K562 (cell line): ENCODE measurements at regions not wholly inside any gene's neighbourhood (a gene's known extent, or its start where the extent isn't known, plus 50 kb on each side); places are given as distances from the start of the nearest gene placed in this dataset.

Source experiments
- ATAC-seq: fragments of 200-7000 bp; cut with Tn5 transposase; 3 replicates; pipeline ENCODE4 v1.9.1; 2020; ENCODE audit warnings: moderate library complexity
- BruUV-seq: library from RNA; stranded (reverse); fragments of 400-500 nt; replicated peaks from 2 replicates; lab custom pipeline; 2021; lab: Mats Ljungman, UMichigan
- CTCF ChIA-PET: fragments of 300-600 bp; formaldehyde crosslinking; extraction: SDS; loops from one replicate; lab custom pipeline; 2021; ENCODE audit warnings: low intra/inter-chr PET ratio; lab: Yijun Ruan, JAX
- POLR2A ChIA-PET: fragments of 300-600, 350-650 bp; sonication (Branson Sonifier 250); formaldehyde crosslinking; extraction: SDS; loops from one replicate; lab custom pipeline; 2021; ENCODE audit warnings: antibody characterized with exemption, inconsistent platforms; lab: Yijun Ruan, JAX
- DNase-seq, 4 experiments: peaks; one replicate each; pipeline versions ENCODE4 v3.0.0 to v3.0.0-alpha.2; 2011 to 2018; ENCODE audit warnings: low spot score in 3 of 4, mixed read lengths in 3 of 4; ENCODE audit errors: extremely low read depth in 1 of 4
- FAIRE-seq: peaks from 2 replicates; lab custom pipeline; 2011; peaks lifted over from hg19 to GRCh38; lab: Jason Lieb, UNC
- H2AFZ ChIP-seq: 2 replicates; pipeline ENCODE4 v1.6.0; 2011; ENCODE audit warnings: low read depth, low read length, control low read depth, inconsistent platforms
- H3K27ac ChIP-seq: fragments of 200-600 bp; 3 replicates; pipeline ENCODE4 v1.8.0; 2011; ENCODE audit warnings: low read depth, mild to moderate bottlenecking, control low read depth, inconsistent platforms, low read length, moderate library complexity, mixed read lengths; ENCODE audit errors: extremely low read depth
- H3K27me3 ChIP-seq, 2 experiments: fragments of 300-600 bp in 1 of 2; 2 replicates in 1 of 2; 3 replicates in 1 of 2; pipeline versions ENCODE4 v1.6.0 to v1.8.0; 2011; ENCODE audit warnings: inconsistent platforms in 2 of 2, low read length in 2 of 2, mild to moderate bottlenecking in 1 of 2, mixed read lengths in 1 of 2, moderate library complexity in 1 of 2; ENCODE audit not compliant: control insufficient read depth in 2 of 2, insufficient read depth in 2 of 2
- H3K36me3 ChIP-seq: fragments of 300-600 bp; 3 replicates; pipeline ENCODE4 v1.8.0; 2011; ENCODE audit warnings: mild to moderate bottlenecking, low read length, inconsistent platforms; ENCODE audit not compliant: control insufficient read depth, insufficient read depth
- H3K4me1 ChIP-seq, 2 experiments: fragments of 200-600 bp in 1 of 2; replicated peaks in 1 of 2; 2 replicates in 1 of 2; 3 replicates in 1 of 2; pipeline versions ENCODE4 v1.5.1 to v1.8.0; 2011; ENCODE audit warnings: inconsistent platforms in 2 of 2, low read length in 2 of 2, mild to moderate bottlenecking in 1 of 2, mixed read lengths in 1 of 2, moderate library complexity in 1 of 2; ENCODE audit not compliant: control insufficient read depth in 2 of 2, insufficient read depth in 2 of 2
- H3K4me2 ChIP-seq: 2 replicates; pipeline ENCODE4 v1.6.1; 2011; ENCODE audit warnings: low read length, control low read depth, inconsistent platforms, mixed read lengths; ENCODE audit not compliant: insufficient read depth
- H3K4me3 ChIP-seq: fragments of 200-600 bp; sonication (generic), shearing (Covaris generic); 2 replicates; pipeline ENCODE4 v1.5.1; 2016; ENCODE audit warnings: control low read depth, inconsistent platforms
- H3K79me2 ChIP-seq: fragments of 200-600 bp; 3 replicates; pipeline ENCODE4 v1.8.0; 2011; ENCODE audit warnings: low read length, inconsistent platforms; ENCODE audit not compliant: control insufficient read depth, insufficient read depth
- H3K9ac ChIP-seq, 2 experiments: 2 replicates each; pipeline versions ENCODE4 v1.6.0 to v1.6.1; 2011; ENCODE audit warnings: low read depth in 2 of 2, low read length in 2 of 2, control low read depth in 1 of 2, inconsistent platforms in 1 of 2, mild to moderate bottlenecking in 1 of 2, mixed read lengths in 1 of 2; ENCODE audit not compliant: insufficient read depth in 1 of 2
- H3K9me1 ChIP-seq: one replicate; pipeline ENCODE4 v1.6.0; 2011; ENCODE audit warnings: inconsistent platforms, mild to moderate bottlenecking, low read length, moderate library complexity; ENCODE audit not compliant: control insufficient read depth, insufficient read depth
- H3K9me3 ChIP-seq: replicated peaks from 2 replicates; pipeline ENCODE4 v1.5.1; 2011; ENCODE audit warnings: low read depth, low read length, inconsistent platforms; ENCODE audit not compliant: control insufficient read depth, insufficient read depth
- H4K20me1 ChIP-seq: replicated peaks from 2 replicates; pipeline ENCODE4 v1.6.1; 2011; ENCODE audit warnings: low read length, inconsistent platforms, mixed read lengths; ENCODE audit not compliant: control insufficient read depth, insufficient read depth
- E2F3 ChIP-seq: fragments of 250-450 bp; sonication (Bioruptor Pico); IDR thresholded peaks from 2 replicates; pipeline ENCODE4 v1.4.0; 2020; ENCODE audit warnings: mild to moderate bottlenecking
- FOXJ3 ChIP-seq: sonication (generic); formaldehyde crosslinking; IDR thresholded peaks from 2 replicates; pipeline ENCODE4 v1.4.0; 2020; ENCODE audit warnings: mild to moderate bottlenecking, missing genetic modification reagents
- HMGN3 ChIP-seq: IDR thresholded peaks from 2 replicates; pipeline ENCODE4 v1.6.1; 2011; ENCODE audit warnings: borderline replicate concordance, low read depth, mild to moderate bottlenecking, mixed read lengths, low read length; ENCODE audit not compliant: insufficient read length; ENCODE audit errors: extremely low read depth
- OTX1 ChIP-seq: fragments of 450-650 bp; formaldehyde crosslinking; IDR thresholded peaks from 2 replicates; pipeline ENCODE4 v1.4.0; 2022; ENCODE audit warnings: mild to moderate bottlenecking
- PPARD ChIP-seq: fragments of 250-450 bp; sonication (Bioruptor Pico); IDR thresholded peaks from 2 replicates; pipeline ENCODE4 v1.8.0; 2022; ENCODE audit warnings: inconsistent platforms, mild to moderate bottlenecking, moderate library complexity
- RBM17 ChIP-seq: fragments of 200-400 bp; formaldehyde crosslinking; IDR thresholded peaks from 2 replicates; pipeline ENCODE4 v1.6.1; 2017; ENCODE audit warnings: low read depth, mild to moderate bottlenecking, low read length, borderline replicate concordance
- SETDB1 ChIP-seq: IDR thresholded peaks from one replicate; pipeline ENCODE4 v1.6.1; 2012; ENCODE audit warnings: low read length, control low read depth, inconsistent platforms
- TAF7 ChIP-seq: fragments of 450-650 bp; IDR thresholded peaks from 2 replicates; pipeline ENCODE4 v1.6.1; 2016; ENCODE audit warnings: missing genetic modification characterization, missing compliant biosample characterization
- TCF7L2 ChIP-seq: fragments of 150-350 bp; IDR thresholded peaks from 2 replicates; pipeline ENCODE4 v1.6.1; 2016; ENCODE audit warnings: low read depth, mild to moderate bottlenecking, low read length, moderate library complexity
- ZBTB40 ChIP-seq, 2 experiments: fragments of 450-650 bp in 1 of 2; sonication (generic) in 1 of 2; formaldehyde crosslinking in 1 of 2; IDR thresholded peaks; 2 replicates each; pipeline versions ENCODE4 v1.7.1 to v1.9.0; 2016 to 2022; ENCODE audit warnings: inconsistent platforms in 1 of 2, mild to moderate bottlenecking in 1 of 2, missing genetic modification reagents in 1 of 2
- ZC3H8 ChIP-seq: fragments of 450-650 bp; IDR thresholded peaks from 2 replicates; pipeline ENCODE4 v1.6.1; 2017
- ZNF24 ChIP-seq: fragments of 450-650 bp; IDR thresholded peaks from 2 replicates; pipeline ENCODE4 v1.6.1; 2016
- WGBS: fragments of 100-300 bp; shearing (Covaris generic); methylation state at CpG from one replicate; pipeline ENCODE4 v1.1.6; 2016; ENCODE audit warnings: low coverage, mixed read lengths; ENCODE audit not compliant: insufficient coverage; ENCODE audit errors: missing lambda C conversion rate; 5-methylcytosine and 5-hydroxymethylcytosine counted together
- in situ Hi-C: fragments of 300-500 bp; cut with MboI; formaldehyde crosslinking; loops from 4 replicates; pipeline ENCODE4 v1.15.0; 2018; ENCODE audit warnings: inconsistent platforms, mixed read lengths
- intact Hi-C: fragments of 100-400 bp; cut with micrococcal nuclease; formaldehyde crosslinking; loops from 2 replicates; pipeline ENCODE4 v1.14.2; 2022
- TF ChIP-seq, protein P1 (sequence below): sonication (generic); formaldehyde crosslinking; IDR thresholded peaks from 2 replicates; pipeline ENCODE4 v1.8.0; 2022; ENCODE audit warnings: mild to moderate bottlenecking, missing genetic modification reagents

DNA sequence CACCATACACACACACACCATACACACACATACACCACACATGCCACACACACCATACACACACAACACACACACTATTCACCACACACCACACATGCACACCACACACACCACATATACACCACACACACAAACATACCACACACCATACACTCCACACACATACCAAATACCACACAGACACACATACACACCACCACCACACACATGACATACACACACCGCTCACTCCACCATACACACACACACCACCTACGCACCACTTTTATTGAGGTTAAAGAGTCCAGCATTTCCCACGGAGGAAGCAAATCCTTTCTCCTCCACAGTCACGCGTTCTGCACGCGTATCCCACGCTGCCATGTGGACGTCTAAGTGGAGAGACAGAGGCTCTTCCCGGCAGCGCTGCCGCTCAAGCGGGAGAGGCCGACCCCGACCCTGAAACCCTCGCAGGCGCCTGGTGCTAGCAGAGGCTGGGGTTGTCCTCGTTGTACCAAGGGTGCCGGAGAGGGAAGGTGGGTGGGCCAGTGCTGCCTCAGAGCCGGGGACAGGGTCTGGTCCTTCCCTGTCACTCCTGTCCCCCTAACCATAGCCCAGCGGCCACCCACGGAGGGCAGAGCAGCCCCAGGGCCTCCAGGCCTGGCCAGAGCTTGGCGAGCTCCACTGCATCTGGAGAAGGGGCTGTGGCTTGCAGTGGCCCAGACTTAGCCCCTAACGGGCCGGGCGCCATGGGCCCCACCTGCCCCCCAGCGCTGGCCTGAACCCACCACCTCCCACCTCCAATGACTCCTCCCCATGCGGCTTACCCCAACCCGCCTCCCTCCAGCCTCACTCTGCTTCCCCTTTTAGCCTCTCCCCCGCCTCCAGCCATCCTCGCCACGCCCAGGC, 1495.0 kb downstream of the BRD1 start:
- WGBS: 5% methylated on average over 28 of the region's 32 CpGs
- Histone ChIP-seq H3K9me3 (no peaks in the 10 kb centered on the region), H3K9ac (no peak overlapping the region), H3K27ac (no peak overlapping the region), H3K4me3 (no peak overlapping the region), H3K79me2 (no peaks in the 10 kb centered on the region), H4K20me1 (no peaks in the 10 kb centered on the region), H3K36me3 (no peaks in the 10 kb centered on the region), H3K4me2 (no peak overlapping the region), H3K4me1 (no peaks in the 10 kb centered on the region), H2AFZ (no peak overlapping the region), H3K9me1 (no peaks in the 10 kb centered on the region), H3K27me3 (peaks cover 0 to under 1% of the 10 kb centered on the region in 2 experiments; a peak in 1 of 5 replicates)
- no peak for DNase-seq
- no TSS peak for BruUV-seq
- POLR2A ChIA-PET: interaction anchor here (0.7 kb wide), 1 partner anchor 9 kb away, joined by 3 read pairs; no protein-coding TSS in a partner anchor
- no peak for ATAC-seq
- intact Hi-C loops: no loop called here
- CTCF ChIA-PET: no interaction called here
- in situ Hi-C loops: no loop called here
- FAIRE-seq: no peak
- TF ChIP-seq, protein P1, sequence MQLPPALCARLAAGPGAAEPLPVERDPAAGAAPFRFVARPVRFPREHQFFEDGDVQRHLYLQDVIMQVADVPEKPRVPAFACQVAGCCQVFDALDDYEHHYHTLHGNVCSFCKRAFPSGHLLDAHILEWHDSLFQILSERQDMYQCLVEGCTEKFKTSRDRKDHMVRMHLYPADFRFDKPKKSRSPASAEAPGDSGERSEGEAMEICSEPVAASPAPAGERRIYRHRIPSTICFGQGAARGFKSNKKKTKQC (CRISPR knock-in tag): no peak
- TF ChIP-seq OTX1 (CRISPR knock-in tag) (no peak), ZC3H8 (no peak), ZNF24 (no peak), SETDB1 (no peak), E2F3 (CRISPR knock-in tag) (no peak), RBM17 (no peak), ZBTB40 (IDR thresholded peaks at IDR 0.05) (no peak), ZBTB40 (CRISPR knock-in tag; IDR thresholded peaks at IDR 0.05) (no peak), TAF7 (no peak), FOXJ3 (CRISPR knock-in tag) (no peak), PPARD (CRISPR knock-in tag) (no peak), HMGN3 (no peak), TCF7L2 (no peak)
